Motor neuron (in vitro differentiated cells): ENCODE measurements at regions not wholly inside any gene's neighbourhood (a gene's known extent, or its start where the extent isn't known, plus 50 kb on each side); places are given as distances from the start of the nearest gene placed in this dataset.
"Not testable (repeated sequence)": the region's sequence is repeated elsewhere in the genome, so short reads cannot be mapped to it uniquely, and the experiment has no call there.

Experiments
- ATAC-seq, 8 experiments: fragments of 200-7000 bp; cut with Tn5 transposase; replicated peaks in 6 of 8; 2 replicates each; pipeline ENCODE4 v1.8.0; 2021; ENCODE audit warnings: mild to moderate bottlenecking in 8 of 8, moderate library complexity in 8 of 8
- H3K27ac ChIP-seq, 2 donors: fragments of 250-450 bp; sonication (Bioruptor Pico); 2 replicates each; pipeline ENCODE4 v1.9.0; 2021; ENCODE audit warnings: antibody characterized with exemption in 2 of 2, mild to moderate bottlenecking in 2 of 2, moderate library complexity in 1 of 2
- H3K4me1 ChIP-seq, 2 donors: fragments of 250-450 bp; sonication (Bioruptor Pico); replicated peaks in 1 of 2; 2 replicates each; pipeline ENCODE4 v1.6.1; 2021; ENCODE audit warnings: antibody characterized with exemption in 2 of 2, mild to moderate bottlenecking in 2 of 2, moderate library complexity in 1 of 2
- H3K4me3 ChIP-seq, 5 donors: fragments of 250-450 bp; sonication (Bioruptor Pico); 2 replicates each; pipeline ENCODE4 v1.9.0; 2021; ENCODE audit warnings: antibody characterized with exemption in 5 of 5, mild to moderate bottlenecking in 5 of 5, moderate library complexity in 4 of 5
- WGBS, 10 experiments: fragments of 450-650 bp; shearing (Covaris generic); methylation state at CpG; one replicate each; pipeline ENCODE4 v1.0.0; 2022; 5-methylcytosine and 5-hydroxymethylcytosine counted together
- in situ Hi-C, 9 experiments: fragments of 400-800 bp; cut with MboI; loops; one replicate each; pipeline ENCODE4 v1.15.0; 2021; ENCODE audit warnings: low sequenced_read_pairs in 9 of 9, low pct_unique_long_range_greater_than_20kb in 2 of 9; ENCODE audit not compliant: unreplicated experiment in 9 of 9

DNA sequence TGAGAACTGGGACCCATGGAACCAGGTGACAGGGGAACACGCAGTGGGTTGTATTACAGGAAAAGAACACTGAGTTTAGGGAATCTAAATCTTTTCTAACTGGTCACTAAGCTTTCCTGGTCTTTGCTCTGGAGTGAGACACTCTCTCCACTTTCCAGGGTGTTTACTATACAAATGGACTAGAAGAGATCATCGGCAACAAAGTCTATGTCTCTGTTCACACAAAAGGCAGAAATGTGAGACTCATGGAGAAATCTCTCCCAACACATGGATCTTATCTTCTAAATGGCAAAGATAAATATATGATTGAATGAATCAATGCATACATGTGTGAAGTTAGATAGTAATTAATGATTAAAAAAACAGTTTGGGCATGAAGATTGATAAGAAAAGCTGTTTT, 101.6 kb upstream of the DPT start:
- in situ Hi-C loops = no loop called here

DNA sequence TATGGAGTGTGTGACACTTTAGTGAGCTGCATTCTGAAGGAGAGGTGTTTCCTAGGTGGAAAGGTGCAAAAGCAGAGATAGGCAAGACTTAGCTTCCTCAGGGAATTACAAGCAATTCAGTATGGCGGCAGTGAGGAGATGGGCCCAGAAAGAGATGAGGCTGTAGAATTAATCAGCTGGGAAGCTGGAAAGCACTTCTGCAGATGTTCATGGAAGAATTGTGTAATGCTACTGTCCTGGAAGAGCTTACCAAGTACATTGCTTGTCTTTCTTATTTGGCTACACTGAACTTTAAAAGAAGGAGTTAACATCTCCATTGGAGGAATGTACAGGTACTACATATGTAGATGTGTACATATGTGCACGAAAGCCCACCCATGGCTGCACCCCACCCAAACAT, 103.7 kb upstream of the DPT start:
- WGBS, 10 experiments = 9 to 100% (median 86%) methylated on average over 1 to 2 of the region's 2 CpGs; no CpG with 5 or more reads in 1 of the 10 experiments
- ATAC-seq = no peak

More for the DNA sequence above, 101.6 kb upstream of the DPT start:
- no peak for ATAC-seq
- peaks cover 0 to 6% of the 10 kb centered on the region in 2 donors for H3K4me1 ChIP-seq
- no peak overlapping the region for H3K27ac ChIP-seq
- WGBS, 10 experiments = 80 to 100% (median 91%) methylated on average over 1 to 2 of the region's 2 CpGs; no CpG with 5 or more reads in 2 of the 10 experiments
- no peak overlapping the region for H3K4me3 ChIP-seq

DNA sequence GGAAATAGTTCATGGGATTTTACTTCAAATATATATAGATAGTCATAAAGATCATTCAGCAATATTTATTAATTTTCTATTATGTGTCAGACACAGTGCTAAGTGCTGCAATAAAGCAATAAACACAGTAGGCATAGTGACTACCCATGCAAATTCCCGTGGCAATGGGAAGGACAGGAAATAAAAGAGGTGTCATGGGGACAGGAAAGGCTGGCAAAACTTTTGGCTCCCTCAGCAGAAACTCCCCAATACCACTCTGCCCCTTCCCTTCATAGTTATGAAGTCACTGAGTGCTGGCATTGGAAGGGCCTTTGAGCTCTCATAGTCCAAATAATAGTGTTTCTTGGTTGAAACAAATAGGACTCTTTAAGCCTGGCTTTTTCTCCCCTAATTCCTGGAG, 104.4 kb upstream of the DPT start:
- Histone ChIP-seq H3K27ac (no peak overlapping the region), H3K4me1 (no peaks in the 10 kb centered on the region), H3K4me3 (no peak overlapping the region)
- in situ Hi-C loops = no loop called here
- ATAC-seq = peak in 1 of 8 experiments; percentile 59
- WGBS, 10 experiments = 13 to 80% (median 40%) methylated on average over 1 of the region's 1 CpG; no CpG with 5 or more reads in 1 of the 10 experiments

More for the DNA sequence above, 103.7 kb upstream of the DPT start:
- in situ Hi-C loops = no loop called here
- Histone ChIP-seq H3K4me3 (no peak overlapping the region), H3K27ac (no peak overlapping the region), H3K4me1 (no peaks in the 10 kb centered on the region)

DNA sequence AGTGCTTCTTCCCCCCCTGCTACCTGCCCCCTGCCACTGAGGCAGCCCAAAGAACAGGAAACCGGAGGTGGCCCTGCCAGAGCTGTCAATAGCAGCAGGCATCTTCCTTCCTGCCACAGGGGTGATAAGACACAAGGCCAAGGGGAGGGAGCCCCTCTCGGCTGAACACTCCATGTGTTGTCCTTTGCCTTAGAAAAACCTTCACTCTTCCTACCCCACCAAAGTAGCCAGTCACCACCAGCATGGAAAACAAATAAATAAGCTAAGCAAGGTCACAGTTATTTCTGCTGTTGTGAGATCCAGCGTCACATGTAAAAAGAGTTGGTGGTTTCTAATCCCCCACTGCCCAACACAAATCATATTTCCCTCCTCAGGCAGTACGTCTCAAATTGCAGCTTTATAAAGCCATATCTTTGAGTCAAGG, 104.8 kb upstream of the DPT start:
- WGBS, 10 experiments = 80 to 100% (median 87%) methylated on average over 1 to 4 of the region's 4 CpGs; no CpG with 5 or more reads in 4 of the 10 experiments
- no peak overlapping the region for H3K27ac ChIP-seq
- in situ Hi-C loops = no loop called here
- no peak for ATAC-seq
- no peaks in the 10 kb centered on the region for H3K4me1 ChIP-seq
- no peak overlapping the region for H3K4me3 ChIP-seq

DNA sequence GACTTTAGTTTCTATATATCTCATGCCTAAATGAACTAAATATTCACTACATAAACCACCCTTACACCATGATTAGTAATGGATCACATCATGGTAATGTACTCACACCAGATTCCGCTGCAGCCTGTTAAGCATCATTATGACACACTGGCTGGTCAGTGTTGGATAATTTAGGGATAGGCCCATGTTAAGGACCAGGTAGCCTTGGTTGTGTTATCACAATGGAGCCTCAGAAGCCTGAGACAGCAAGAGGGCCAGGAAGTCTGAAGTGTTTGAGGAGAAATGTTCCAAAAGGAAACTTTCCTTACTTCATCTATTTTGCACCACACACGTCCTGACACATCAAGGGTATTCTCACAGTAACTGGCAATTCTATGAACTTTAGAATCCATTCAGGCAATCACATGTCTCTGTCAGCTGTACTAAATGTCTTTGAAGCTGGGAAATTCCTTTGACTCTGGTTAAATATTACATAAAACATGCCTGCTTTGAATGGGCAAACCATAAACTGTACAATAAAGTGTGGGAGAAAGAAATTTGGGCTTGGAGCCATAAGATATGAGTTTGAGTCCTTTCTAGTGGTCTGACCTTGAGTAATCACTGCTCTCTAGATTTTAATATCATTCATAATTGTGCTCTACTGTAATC, 105.3 kb upstream of the DPT start:
- peak in 1 of 8 experiments; percentile 17 for ATAC-seq
- WGBS, 10 experiments = 34 to 93% (median 83%) methylated on average over 1 to 2 of the region's 2 CpGs; no CpG with 5 or more reads in 5 of the 10 experiments
- H3K27ac ChIP-seq = no peak overlapping the region
- no peaks in the 10 kb centered on the region for H3K4me1 ChIP-seq
- in situ Hi-C loops = no loop called here
- H3K4me3 ChIP-seq = no peak overlapping the region

DNA sequence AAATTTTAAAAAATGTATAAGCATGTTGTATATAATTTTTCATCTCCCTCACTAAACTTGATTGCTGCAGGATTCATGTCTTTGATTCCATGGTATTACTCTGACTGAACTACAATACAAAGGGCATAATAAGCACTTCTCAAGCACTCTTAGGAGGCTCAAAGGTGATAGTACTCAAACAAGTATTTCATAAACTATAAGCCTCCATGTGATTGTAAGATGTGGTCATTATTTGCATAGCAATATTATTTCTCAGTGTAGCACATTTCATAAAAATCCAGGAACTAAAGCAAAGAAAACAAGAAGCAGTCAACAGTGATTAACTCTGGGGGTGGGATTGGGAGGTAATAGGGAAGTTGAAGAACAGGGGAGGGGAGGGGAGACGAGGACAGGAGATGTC, 106.2 kb upstream of the DPT start:
- Histone ChIP-seq H3K4me3 (no peak overlapping the region), H3K4me1 (no peaks in the 10 kb centered on the region), H3K27ac (no peak overlapping the region)
- WGBS, 10 experiments = 100% methylated on average over 1 of the region's 1 CpG; no CpG with 5 or more reads in 8 of the 10 experiments
- ATAC-seq = no peak
- in situ Hi-C loops = no loop called here

DNA sequence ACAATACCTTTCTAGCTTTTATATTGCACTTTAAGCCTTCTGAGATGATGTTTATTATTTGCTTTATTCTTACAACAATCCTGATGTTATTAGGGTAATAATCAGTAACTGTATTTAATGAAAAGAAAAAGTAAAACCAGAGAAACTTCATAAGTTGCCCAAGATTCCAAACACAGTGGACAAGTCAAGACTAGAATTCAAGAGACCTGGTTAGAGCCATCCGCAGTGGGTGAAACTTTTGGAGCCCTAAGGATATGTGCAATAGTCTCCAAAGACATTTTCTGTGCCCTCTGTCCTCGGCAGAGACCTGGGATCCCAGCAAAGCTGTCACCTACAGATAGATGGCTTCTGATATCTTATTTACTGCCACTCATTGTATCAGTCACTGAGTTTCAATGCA, 106.8 kb upstream of the DPT start:
- Histone ChIP-seq H3K27ac (no peak overlapping the region), H3K4me3 (no peak overlapping the region), H3K4me1 (no peaks in the 10 kb centered on the region)
- in situ Hi-C loops = no loop called here
- 50 to 100% (median 94%) methylated on average over 1 to 2 of the region's 2 CpGs; no CpG with 5 or more reads in 1 of the 10 experiments for WGBS, 10 experiments
- no peak for ATAC-seq

DNA sequence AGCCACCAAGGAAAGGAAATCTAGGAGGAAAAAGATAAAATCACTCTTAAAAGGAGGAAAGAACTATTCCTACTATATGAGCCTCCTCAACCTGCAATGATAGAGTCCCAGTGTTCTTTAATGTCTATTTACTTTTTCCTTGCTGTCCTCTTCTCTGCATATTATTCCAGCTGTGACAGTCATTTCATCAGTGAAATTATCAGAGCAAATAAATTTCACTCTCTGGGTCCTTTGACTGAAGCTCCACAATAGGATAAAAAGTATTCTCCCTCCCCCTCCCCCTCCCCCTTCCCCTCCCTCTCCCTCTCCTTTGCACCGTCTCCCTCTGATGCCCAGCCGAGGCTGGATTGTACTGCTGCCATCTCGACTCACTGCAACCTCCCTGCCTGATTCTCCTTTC, 107.5 kb upstream of the DPT start:
- no peak overlapping the region for H3K4me3 ChIP-seq
- no peak overlapping the region for H3K27ac ChIP-seq
- in situ Hi-C loops = no loop called here
- no peak for ATAC-seq
- no peaks in the 10 kb centered on the region for H3K4me1 ChIP-seq
- no CpG with 5 or more reads among the region's 3 CpGs for WGBS, 10 experiments

DNA sequence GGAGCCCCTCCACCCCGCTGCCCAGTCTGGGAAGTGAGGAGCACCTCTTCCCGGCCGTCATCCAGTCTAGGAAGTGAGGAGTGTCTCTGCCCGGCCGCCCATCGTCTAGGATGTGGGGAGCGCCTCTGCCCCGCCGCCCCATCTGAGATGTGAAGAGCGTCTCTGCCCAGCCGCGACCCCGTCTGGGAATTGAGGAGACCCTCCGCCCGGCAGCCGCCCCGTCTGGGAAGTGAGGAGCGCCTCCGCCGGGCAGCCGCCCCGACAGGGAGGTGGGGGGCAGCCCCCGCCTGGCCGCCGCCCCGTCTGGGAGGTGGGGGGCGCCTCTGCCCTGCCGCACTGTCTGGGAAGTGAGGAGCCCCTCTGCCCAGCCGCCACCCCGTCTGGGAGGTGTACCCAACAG, 108.2 kb upstream of the DPT start:
- H3K4me1 ChIP-seq, H3K27ac ChIP-seq, ATAC-seq, H3K4me3 ChIP-seq, in situ Hi-C loops: not testable (repeated sequence)
- no CpG with 5 or more reads among the region's 30 CpGs for WGBS, 10 experiments

DNA sequence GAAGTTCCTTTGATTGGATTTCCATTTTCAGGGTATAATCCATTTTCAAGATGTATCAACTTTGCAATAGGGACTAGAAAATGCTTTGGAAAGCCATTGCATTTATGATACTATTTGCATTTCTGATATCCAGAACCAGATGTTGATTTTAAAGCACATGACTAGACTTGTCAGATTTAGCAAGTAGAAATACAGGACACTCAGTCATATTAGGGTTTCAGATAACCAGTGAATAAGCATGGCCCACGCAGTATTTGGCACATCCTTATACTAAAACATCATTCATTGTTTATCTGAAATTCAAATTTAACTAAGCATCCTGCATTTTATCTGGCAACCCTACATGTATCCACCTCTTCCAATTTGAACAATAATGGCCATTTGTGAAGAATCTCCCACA, 113.3 kb upstream of the DPT start:
- Histone ChIP-seq H3K4me3 (no peak overlapping the region), H3K27ac (no peak overlapping the region), H3K4me1 (peaks cover 2 to 3% of the 10 kb centered on the region in 2 donors)
- in situ Hi-C loops = no loop called here
- peak in 2 of 8 experiments; percentile 47 to 49 for ATAC-seq
- WGBS, 10 experiments = 0 to 100% (median 81%) methylated on average over 1 of the region's 1 CpG; no CpG with 5 or more reads in 2 of the 10 experiments

DNA sequence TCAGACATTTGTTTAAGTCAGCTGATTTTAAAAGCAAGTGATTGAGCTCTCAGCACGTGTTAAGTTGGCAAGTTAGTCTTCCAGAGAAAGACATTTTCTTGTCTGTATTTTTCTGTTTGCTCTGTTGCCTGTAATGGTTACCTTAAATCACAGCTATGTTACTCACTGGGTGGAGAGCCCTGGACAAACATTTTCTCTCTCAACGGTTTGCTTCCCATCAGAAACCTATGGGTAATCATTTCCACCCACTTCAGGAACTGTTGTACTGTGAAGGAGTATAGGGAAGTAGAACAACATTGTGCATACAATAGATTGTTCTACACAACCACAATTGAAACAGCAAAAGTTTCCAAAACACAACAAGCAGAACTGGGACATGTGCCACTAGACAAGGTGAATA, 113.9 kb upstream of the DPT start:
- ATAC-seq = no peak
- WGBS, 10 experiments = 0 to 100% (median 66%) methylated on average over 1 to 2 of the region's 2 CpGs
- Histone ChIP-seq H3K4me1 (peaks cover 2 to 3% of the 10 kb centered on the region in 2 donors), H3K4me3 (no peak overlapping the region), H3K27ac (no peak overlapping the region)
- in situ Hi-C loops = no loop called here

DNA sequence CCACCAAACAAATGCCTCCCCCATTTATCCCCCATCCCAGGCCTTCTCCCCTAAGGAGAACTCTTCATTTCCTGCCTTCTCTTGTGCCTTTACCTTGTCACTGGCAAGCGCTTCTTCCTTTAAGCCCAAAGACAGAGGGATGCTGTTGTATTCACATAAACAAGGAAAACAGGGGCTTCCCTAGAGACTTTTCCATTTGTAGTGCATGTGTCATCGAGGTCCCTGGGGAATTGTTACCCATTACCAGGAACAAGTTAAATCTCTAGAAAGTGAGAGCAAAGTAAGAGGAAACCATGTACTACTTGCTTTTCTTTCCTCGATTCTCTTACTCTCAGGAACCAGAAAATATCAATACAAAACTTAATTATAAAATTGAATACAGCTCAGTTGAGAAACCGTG, 114.4 kb upstream of the DPT start:
- Histone ChIP-seq H3K4me3 (no peak overlapping the region), H3K4me1 (peaks cover 2 to 3% of the 10 kb centered on the region in 2 donors), H3K27ac (no peak overlapping the region)
- ATAC-seq = no peak
- WGBS, 10 experiments = 22 to 86% (median 76%) methylated on average over 1 to 4 of the region's 4 CpGs
- in situ Hi-C loops = no loop called here

DNA sequence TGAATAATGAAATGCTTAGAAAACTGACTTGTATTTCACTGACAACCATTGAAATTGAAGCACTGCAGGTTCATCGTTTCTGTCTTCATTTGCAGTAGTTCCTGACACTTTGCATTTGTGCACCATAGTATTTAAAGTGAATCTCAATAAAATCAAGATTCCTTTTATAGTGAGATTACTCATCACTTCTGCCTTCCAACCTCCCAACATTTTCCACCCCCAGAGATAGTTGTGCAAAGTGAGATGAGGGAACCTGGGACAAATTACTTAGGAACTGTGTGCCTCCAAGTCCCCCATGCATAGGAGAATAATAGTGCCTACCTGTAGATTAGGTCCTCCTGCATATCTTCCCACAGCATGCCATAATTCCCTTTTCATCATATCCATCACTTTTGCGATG, 114.9 kb upstream of the DPT start:
- in situ Hi-C loops = no loop called here
- peaks cover 2 to 3% of the 10 kb centered on the region in 2 donors for H3K4me1 ChIP-seq
- 53 to 100% (median 75%) methylated on average over 1 to 2 of the region's 2 CpGs for WGBS, 10 experiments
- H3K27ac ChIP-seq = no peak overlapping the region
- H3K4me3 ChIP-seq = no peak overlapping the region
- ATAC-seq = no peak

DNA sequence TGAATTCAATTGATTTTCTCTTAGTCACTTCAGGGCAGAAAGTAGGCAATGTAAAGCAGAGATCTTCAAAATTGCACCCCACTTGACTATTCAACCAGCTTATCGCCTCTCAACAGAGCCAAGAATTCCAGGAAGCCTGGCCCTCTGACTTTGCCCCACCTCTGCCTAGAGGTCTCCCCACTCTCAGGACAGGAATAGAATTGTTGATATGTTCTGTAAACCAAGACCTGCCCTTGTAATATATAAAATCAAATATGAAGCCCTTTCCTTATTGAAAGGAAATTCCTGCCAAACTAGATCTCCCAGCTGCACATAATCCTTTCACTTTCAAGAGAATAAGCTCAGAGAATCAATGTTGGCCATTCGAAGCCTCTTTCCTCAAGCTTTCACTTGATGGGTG, 116.1 kb upstream of the DPT start:
- WGBS, 10 experiments = 14 to 100% (median 86%) methylated on average over 1 to 2 of the region's 2 CpGs; no CpG with 5 or more reads in 2 of the 10 experiments
- in situ Hi-C loops = no loop called here
- Histone ChIP-seq H3K27ac (no peak overlapping the region), H3K4me1 (peaks cover 2 to 3% of the 10 kb centered on the region in 2 donors), H3K4me3 (no peak overlapping the region)
- ATAC-seq = peak in 2 of 8 experiments; percentile 40 to 42
